Upper lobe of right lung (tissue), 1 donor: ENCODE measurements at regions not wholly inside any gene's neighbourhood (a gene's known extent, or its start where the extent isn't known, plus 50 kb on each side); places are given as distances from the start of the nearest gene placed in this dataset.

Experiments
- ATAC-seq: fragments of 200-7000 bp; cut with Tn5 transposase; one replicate; pipeline ENCODE4 v1.9.1; 2020; ENCODE audit warnings: mild to moderate bottlenecking, moderate library complexity
- DNase-seq: peaks from one replicate; pipeline ENCODE4 v3.0.0-alpha.2; 2020
- H3K27ac ChIP-seq: fragments of 200-600 bp; one replicate; pipeline ENCODE4 v1.8.0; 2022
- H3K27me3 ChIP-seq: fragments of 200-600 bp; one replicate; pipeline ENCODE4 v1.8.0; 2022; ENCODE audit warnings: mild to moderate bottlenecking
- H3K36me3 ChIP-seq: fragments of 200-600 bp; one replicate; pipeline ENCODE4 v1.8.0; 2022
- H3K4me1 ChIP-seq: fragments of 200-600 bp; one replicate; pipeline ENCODE4 v1.8.0; 2022
- H3K4me3 ChIP-seq: fragments of 200-600 bp; one replicate; pipeline ENCODE4 v1.8.0; 2022; ENCODE audit warnings: mild to moderate bottlenecking
- H3K9me3 ChIP-seq: fragments of 200-600 bp; one replicate; pipeline ENCODE4 v1.8.0; 2022
- intact Hi-C: fragments of 100-400 bp; cut with DNase I; formaldehyde crosslinking; loops from one replicate; pipeline ENCODE4 v1.11.0; 2022
- TF ChIP-seq, protein P1 (sequence below): fragments of 200-600 bp; IDR thresholded peaks from one replicate; pipeline ENCODE4 v1.8.0; 2022; ENCODE audit warnings: antibody characterized with exemption
- donor health status: DM: no; HTN: yes; CAD: no; lungs with severe emphysema.

DNA sequence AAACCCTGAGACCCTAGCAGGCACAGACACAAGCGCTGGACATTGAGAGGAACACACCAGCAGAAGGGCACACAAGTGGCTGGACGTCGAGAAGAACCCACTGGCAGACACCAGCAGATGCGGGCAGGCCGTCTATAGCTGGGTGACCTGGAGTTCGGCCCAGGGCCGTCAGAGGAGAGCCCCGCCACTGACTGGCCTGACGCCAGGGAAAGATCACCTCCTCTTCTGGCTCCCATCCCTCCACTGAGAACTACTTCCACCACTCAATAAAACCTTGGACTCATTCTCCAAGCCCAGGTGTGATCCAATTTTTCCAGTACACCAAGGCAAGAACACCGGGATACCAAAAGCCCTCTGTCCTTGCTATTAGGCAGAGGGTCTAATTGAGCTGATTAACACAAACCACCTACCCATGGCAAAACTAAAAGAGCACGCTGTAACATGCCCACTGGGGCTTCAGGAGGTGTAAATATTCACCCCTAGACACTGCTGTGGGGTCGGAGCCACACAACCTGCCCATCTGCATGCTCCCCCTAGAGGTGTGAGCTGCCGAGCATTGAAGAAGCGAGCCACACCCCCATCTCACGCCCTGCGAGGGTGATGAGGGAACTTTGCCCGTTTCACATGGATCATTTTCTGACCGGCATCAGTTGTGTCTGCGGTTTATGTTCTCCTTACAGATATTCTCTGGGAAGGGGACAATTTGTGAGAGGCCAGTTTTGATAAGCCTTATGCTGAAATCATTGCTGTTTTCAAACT is 104.8 kb downstream of the HLX start:
- ATAC-seq, result no peak
- H3K27ac ChIP-seq, result no peak overlapping the region

DNA sequence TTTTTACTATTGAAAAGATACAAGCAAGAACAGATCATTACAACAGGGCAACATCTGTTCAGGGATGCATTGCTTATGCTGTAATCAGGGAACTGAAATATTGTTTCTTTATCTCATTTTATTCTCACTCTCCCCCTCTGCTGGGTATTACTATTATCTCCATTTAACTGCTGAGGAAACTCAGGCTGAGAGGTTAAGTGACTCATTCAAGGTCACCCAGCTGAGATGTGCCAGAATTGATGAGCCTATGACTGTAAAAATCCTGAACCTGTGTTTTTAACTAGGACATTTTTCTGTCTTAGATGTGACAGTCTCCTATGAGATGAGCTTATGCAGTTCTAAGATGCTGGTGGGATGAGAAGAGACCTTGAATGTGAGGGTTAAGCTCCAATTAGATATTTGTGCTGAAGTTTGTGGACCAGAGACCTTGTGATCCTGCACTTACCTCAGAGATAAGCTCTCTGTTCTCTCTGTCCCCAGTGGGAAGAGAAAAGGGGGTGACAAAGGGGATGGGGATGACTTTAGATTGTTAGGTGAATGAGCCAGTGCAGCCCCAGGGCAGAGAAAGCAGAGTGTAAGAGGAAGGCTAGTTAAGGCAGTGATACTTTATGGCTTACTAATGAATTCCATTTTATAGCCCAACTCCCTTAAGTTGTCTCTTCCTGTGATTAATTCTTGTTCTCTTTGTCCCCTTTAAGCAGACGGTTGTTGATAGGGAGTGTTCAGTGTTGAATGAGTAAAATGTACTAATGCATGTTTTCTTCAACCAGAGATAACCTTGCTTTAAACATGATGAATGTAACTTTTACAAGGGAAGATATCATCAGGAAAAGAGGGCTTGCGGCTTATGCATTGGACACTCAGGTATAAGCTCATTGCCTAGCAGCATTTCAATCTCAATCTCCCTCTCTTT is 111.4 kb downstream of the HLX start:
- no peak overlapping the region for H3K4me3 ChIP-seq
- no peak for DNase-seq
- intact Hi-C loops, result no loop called here
- H3K4me1 ChIP-seq, result no peaks in the 10 kb centered on the region
- no peaks in the 10 kb centered on the region for H3K27me3 ChIP-seq
- no peak overlapping the region for H3K27ac ChIP-seq
- H3K36me3 ChIP-seq, result no peaks in the 10 kb centered on the region
- H3K9me3 ChIP-seq, result no peaks in the 10 kb centered on the region
- no peak for ATAC-seq
- TF ChIP-seq, protein P1, sequence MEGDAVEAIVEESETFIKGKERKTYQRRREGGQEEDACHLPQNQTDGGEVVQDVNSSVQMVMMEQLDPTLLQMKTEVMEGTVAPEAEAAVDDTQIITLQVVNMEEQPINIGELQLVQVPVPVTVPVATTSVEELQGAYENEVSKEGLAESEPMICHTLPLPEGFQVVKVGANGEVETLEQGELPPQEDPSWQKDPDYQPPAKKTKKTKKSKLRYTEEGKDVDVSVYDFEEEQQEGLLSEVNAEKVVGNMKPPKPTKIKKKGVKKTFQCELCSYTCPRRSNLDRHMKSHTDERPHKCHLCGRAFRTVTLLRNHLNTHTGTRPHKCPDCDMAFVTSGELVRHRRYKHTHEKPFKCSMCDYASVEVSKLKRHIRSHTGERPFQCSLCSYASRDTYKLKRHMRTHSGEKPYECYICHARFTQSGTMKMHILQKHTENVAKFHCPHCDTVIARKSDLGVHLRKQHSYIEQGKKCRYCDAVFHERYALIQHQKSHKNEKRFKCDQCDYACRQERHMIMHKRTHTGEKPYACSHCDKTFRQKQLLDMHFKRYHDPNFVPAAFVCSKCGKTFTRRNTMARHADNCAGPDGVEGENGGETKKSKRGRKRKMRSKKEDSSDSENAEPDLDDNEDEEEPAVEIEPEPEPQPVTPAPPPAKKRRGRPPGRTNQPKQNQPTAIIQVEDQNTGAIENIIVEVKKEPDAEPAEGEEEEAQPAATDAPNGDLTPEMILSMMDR, result no peak

More for the DNA sequence above, 104.8 kb downstream of the HLX start:
- no peaks in the 10 kb centered on the region for H3K9me3 ChIP-seq
- TF ChIP-seq, protein P1, result no peak
- H3K36me3 ChIP-seq, result no peaks in the 10 kb centered on the region
- DNase-seq, result no peak
- no peaks in the 10 kb centered on the region for H3K27me3 ChIP-seq
- H3K4me3 ChIP-seq, result no peak overlapping the region
- H3K4me1 ChIP-seq, result no peaks in the 10 kb centered on the region
- intact Hi-C loops, result no loop called here

DNA sequence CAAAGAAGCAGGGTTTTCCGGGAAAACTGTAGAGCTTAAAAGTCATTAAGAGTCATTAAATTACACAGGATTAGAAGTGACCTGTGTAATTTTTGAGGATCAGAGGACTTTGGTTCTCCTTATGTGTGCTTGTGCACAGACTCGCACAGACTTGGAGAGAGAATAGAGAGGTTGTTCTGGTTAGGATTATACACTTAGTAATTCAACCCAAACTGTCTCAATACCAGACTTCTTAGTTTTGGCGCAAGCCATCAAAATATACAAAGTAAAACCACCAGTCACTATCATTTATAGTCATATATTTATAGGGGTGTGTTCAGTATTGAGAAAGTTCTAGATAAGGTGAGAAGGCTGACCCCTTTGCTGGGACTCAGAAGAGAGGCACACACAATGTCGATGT is 112.3 kb downstream of the HLX start:
- Histone ChIP-seq H3K27ac (no peak overlapping the region), H3K27me3 (no peaks in the 10 kb centered on the region), H3K9me3 (no peaks in the 10 kb centered on the region), H3K4me3 (no peak overlapping the region), H3K36me3 (no peaks in the 10 kb centered on the region), H3K4me1 (no peaks in the 10 kb centered on the region)
- ATAC-seq (no peak), DNase-seq (no peak)
- TF ChIP-seq, protein P1, result no peak
- intact Hi-C loops, result no loop called here

DNA sequence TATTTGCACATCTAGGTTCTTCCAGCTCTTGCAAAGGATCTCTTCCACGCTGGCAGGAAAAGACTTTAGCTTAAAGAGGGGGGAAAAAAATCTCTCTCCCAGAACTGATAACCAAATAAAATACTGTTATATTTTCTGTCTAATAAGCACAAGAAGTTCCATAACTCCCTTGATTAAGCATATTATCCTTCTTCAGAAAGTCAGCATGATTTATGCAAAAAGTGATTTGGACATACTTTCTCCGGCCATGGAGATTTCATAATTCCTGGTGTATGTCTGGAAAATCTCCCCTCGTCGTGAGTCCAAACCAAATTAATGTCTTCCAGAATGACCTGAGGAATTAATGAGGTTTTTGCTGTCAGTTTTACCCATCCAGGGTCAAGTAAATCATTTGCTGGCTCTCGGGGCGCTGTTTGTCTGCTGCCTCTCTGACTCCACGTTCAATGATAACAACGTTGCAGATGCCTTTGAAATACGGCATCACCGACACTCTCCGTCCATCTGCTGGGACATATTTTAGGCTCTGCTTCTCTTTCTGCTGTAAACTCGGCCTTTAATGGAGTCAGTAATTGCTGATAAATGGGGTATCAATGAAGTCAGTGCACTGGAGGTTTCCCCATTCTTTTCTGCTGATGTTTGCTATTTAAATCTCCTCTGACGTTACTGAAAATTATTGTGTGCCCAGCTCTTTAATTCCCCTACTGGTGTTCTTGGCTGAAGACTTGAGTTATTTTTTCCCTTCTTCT is 112.9 kb downstream of the HLX start:
- H3K4me3 ChIP-seq, result no peak overlapping the region

DNA sequence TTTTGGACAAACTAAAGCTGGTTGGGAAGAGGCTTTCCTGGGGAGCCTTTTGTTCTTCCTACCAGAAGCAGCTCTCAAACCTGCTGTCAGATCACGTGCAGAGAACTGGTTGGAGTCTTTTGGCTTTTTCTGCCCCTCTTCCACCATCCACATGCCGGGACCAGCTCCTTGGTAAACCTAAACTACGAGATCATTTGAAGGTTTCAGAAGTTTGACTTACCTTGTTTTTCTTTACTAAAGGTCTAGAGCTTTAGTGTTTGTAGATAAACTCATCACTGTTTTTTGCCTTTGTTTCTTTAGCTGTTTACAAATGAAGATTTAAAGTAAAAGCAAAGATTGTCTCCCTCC is 113.4 kb downstream of the HLX start:
- ATAC-seq (no peak), DNase-seq (no peak)
- H3K4me3 ChIP-seq, result no peak overlapping the region
- H3K27ac ChIP-seq, result no peak overlapping the region
- intact Hi-C loops, result no loop called here
- no peaks in the 10 kb centered on the region for H3K36me3 ChIP-seq
- no peaks in the 10 kb centered on the region for H3K9me3 ChIP-seq
- H3K27me3 ChIP-seq, result no peaks in the 10 kb centered on the region
- no peaks in the 10 kb centered on the region for H3K4me1 ChIP-seq
- TF ChIP-seq, protein P1, result no peak

More for the DNA sequence above, 112.9 kb downstream of the HLX start:
- TF ChIP-seq, protein P1, result no peak
- Histone ChIP-seq H3K27me3 (no peaks in the 10 kb centered on the region), H3K36me3 (no peaks in the 10 kb centered on the region), H3K9me3 (no peaks in the 10 kb centered on the region), H3K4me1 (no peaks in the 10 kb centered on the region), H3K27ac (no peak overlapping the region)
- DNase-seq, result no peak
- intact Hi-C loops, result no loop called here
- ATAC-seq, result peak; percentile 37
